Inflammatory macrophage treated with lipopolysaccharide for 4 hours (primary cell): ENCODE measurements at regions not wholly inside any gene's neighbourhood (a gene's known extent, or its start where the extent isn't known, plus 50 kb on each side); places are given as distances from the start of the nearest gene placed in this dataset.
"Not testable (repeated sequence)": the region's sequence is repeated elsewhere in the genome, so short reads cannot be mapped to it uniquely, and the experiment has no call there.

Source experiments
- DNase-seq: peaks from one replicate; pipeline ENCODE4 v3.0.0-alpha.2; 2020

- DNase-seq = no peak
Observed at GRCh38 chr16:27600381-27600780, 50.4 kb downstream of the KATNIP start.

GRCh38 chr16:27602103-27602502 is 52.2 kb downstream of the KATNIP start:
- DNase-seq = no peak

- DNase-seq = peak; percentile 37
Observed at GRCh38 chr16:27605500-27606106, 55.7 kb downstream of the KATNIP start.

DNA sequence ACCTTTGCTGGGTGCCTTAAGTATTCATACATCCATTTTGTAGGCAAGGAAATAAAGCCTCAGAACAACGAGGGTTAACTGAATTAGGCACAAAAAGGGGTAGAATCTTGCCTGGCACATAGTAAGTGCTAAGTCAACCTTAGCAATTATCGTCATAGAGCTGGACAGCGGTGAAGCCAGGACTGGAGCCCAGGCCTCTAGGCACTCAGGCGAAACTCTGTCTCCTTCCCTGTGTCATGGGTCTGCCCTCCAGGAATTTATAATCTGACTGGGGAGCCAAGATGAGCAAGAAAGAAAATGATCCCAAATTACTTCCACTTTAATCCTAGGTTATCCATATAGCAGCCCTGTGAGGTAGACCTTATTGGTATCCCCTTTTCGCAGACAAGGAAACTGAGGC is 61.4 kb downstream of the KATNIP start:
- no peak for DNase-seq

DNA sequence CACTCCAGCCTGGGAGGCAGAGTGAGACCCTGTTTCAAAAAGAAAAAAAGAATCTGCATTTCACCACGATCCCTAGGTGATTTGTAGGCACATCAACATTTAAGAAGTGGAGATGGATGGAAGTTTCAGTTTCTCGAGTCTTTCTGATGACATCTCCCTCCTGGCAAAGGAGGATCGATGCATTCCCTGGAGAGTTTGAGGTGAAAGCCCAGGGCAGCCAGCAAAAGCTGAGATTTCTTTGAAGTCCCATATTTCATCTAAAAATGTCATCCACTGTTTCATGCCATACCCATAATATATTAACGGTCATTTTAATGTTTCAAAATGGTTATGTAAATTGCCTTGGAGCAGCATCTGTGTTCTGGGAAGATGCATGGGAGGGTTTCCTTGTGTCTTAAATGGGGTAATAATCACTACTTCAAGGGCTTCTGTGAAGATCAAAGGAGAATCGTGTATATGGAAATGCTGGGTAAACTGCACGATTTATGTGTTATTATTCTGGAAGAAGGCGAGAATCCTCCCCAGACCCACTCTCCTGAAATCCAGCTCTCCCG is 63.4 kb downstream of the KATNIP start:
- no peak for DNase-seq

DNA sequence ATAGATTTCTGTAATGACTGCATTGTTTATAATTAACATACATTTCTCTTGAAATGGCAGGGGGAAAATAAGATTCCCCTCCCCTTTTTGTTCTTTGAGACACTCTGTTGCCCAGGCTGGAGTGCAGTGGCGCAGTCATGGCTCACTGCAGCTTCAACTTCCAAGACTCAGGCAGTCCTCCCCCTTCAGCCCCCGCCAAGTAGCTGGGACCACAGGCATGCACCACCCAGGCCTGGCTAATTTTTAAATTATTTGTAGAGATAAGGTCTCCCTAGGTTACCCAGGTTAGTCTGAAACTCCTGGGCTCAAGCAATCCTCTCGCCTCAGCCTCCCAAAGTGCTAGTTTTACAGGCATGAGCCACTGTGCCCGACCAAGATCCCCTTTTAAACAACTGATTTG is 67.7 kb downstream of the KATNIP start:
- no peak for DNase-seq

GRCh38 chr16:27618165-27618564 is 68.2 kb downstream of the KATNIP start:
- DNase-seq = no peak

- no peak for DNase-seq
Observed at GRCh38 chr16:27618606-27619327, 68.8 kb downstream of the KATNIP start.

- DNase-seq = no peak
Observed at GRCh38 chr16:27620541-27620940, 70.6 kb downstream of the KATNIP start.

DNA sequence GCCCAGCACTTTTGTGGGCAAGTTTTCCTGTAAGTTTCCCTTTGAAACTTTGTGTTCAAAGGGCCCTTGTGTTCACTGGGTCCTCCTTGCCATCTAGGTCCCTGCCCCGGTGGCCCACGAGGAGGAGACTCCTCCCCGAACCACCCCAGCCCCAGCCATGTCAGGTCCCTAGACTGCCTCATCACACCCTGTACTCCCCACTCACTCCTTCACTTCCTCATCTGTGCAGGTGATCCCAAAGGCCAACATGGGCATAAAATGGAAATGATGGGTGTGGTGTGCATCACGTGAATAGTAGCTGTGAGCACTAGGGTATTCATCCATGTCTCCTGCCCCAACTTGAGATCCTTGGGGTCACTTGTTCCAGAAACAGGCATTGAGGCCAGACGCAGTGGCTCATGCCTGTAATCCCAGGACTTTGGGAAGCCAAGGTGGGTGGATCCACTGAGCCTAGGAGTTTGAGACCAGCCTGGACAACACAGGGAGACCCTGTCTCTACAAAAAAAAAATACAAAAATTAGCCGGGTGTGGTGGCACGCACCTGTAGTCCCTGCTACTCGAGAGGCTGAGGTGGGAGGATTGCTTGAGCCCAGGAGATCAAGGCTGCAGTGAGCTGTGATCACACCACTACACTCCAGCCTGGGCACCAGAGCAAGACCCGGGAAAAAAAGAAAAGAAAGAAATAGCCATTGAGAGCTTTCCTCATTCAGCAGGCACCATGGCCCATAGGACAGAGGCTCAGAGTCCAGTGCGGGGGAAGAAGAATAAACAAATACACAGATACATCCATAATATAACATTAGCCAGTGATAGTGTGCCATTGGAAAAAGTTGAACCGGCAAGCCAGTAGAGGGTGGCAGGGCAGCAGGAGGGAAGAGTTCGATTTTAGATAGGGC is 74.5 kb downstream of the KATNIP start:
- no peak for DNase-seq

DNA sequence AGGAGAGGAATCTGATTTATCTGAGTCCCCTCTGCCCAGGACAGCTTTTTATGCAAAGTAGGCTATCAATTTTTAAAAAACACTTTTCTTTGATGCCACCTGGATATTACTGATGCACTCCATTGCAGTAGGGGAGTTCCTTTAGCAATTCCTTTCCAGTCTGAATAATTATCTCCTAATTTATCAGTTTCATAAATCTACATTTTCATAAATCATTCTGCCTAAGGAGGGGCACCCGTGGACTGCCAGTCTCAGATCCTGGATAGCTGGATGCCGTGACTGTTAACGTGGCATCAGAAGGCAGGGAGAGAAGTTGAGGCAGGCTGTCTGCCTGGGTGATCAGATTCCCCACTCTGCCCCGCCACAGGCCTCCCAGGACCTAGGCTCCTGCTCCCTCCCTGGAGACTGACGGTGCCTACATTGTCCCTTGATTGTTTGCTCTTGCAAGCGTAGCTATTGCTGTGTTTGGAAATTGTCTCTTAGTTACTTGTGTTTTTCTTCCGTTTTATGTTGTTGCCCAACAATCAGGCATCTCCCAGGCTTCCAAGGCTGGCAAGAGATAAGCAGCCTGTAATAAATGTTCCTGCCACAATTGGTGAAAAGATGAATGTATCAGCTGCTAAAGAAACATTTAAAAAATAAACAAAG is 75.2 kb downstream of the KATNIP start:
- no peak for DNase-seq

DNA sequence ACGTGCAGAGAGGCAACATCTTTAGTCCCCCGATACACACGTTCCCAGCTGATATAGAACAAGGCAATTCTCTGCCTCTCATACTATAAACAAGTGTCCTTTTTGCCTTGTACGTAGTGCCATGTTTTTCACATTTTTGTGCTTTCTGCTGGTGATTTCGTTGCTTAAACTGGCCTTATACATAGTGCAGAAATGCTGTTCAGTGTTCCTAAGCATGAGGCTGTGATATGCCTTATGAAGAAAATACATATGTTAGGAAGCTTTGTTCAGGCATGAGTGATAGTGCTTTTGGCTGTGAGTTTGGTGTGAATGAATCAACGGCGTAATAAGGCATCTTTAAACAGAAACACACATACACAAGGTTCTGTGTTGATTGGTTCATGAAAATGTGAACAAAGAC is 77.2 kb downstream of the KATNIP start:
- DNase-seq = no peak

DNA sequence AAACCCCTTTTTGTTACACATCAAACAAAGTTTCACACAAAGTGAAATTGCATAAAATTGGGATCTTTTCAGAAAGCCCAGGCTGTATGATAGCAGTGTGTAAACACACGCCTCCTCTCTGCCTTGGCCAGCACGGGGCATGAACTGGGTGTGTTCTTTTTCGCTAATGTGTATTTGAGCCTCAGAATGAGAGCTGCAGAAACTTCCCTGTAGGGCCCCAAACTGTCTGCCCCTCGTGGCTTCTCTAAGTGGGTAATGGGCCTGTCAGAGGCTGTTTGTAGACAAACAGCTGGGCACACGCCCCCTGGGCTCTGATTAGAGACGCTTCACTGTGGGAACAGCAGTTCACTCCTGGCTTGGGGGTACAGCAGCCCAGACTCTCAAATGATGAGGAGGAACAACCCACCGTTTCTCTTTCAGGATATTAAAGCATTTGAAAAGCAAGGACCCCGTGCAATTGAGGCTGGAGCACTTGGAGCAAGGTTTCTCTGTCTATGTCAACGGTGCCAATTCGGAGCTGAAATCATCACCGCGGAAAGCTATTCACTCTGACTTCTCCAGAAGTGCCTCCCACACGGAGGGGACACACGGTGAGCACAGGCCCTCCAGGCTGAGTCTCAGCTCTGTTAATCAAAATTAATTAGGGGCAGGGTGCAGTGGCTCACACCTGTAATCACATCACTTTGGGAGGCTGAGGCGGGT is 78.4 kb downstream of the KATNIP start:
- DNase-seq = peak; percentile 14

- DNase-seq = not testable (repeated sequence)
Observed at GRCh38 chr16:27628943-27629462, 79.1 kb downstream of the KATNIP start.

DNA sequence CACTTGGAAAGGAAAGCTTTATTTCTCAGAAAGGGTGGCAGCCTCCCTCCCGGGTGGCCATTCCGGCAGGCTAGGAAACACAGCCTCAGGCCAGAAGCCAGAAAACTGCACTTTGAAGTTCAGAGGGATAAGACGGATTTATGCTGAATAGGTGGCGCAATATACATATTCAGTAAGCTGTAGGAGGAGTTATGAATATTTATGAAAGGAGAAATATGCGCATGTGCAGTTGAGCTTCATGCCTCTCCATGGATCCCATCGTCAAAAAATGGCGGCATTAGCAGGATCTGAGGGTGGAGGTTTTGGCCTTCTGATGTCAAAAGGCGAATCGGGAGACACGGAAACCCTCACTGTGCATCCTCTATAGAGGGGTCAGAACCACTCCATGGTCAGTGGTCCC is 82.3 kb downstream of the KATNIP start:
- DNase-seq = no peak

GRCh38 chr16:27633221-27633620 is 83.3 kb downstream of the KATNIP start:
- no peak for DNase-seq

- no peak for DNase-seq
Observed at GRCh38 chr16:27633721-27634120, 83.8 kb downstream of the KATNIP start.

DNA sequence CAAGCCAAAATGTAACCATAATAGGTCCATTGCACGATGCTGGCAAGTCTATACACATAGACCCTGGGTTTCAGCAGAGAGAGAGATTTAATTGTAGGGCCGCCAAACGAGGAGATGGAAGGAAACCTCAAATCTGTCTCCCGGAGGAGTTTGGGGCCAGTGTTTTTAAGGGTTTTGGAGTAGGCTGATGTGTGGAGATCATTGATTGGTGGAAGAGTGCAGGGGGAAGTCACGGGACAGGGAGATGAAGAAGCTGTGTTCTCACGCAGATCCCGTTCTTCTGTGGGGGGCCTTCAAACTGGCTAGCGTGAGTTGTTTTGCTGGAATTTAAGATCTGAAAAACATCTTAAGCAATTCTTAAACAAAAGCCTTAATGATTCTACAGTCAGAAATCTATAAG is 84.8 kb downstream of the KATNIP start:
- DNase-seq = no peak

- no peak for DNase-seq
Observed at GRCh38 chr16:27636453-27637240, 86.7 kb downstream of the KATNIP start.

DNA sequence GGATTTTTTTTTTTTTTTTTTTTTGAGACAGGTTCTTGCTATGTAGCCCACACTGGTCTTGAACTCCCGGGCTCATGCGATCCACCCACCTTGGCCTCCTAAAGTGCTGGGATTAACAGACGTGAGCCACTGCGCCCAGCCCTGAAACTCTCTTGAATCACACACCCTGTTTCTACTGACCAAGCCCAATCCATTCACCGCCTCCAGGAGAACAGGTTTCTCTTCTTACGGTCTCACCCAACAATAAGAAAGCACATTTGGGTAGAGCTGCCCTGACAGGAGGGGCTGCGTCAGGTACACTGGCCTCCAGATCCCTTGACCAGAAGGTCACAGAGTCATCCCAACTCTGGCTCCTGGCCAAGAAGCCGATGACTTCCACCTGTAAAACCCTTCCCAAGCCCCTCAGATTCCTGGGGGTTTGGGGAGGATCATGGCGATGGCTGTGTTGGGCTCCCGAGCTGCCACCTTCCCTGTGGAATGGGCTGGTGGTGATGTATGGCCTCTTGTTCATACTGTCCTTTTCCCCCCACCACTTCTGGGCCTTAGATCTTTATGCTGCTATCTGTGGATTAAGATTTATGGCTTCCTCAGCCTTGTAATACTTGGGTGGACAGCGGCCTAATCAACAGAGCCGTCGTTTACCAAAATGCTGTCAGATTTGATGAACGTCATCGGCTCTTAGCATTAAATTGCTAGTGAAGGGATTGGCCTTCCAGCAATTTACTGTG is 89.1 kb downstream of the KATNIP start:
- no peak for DNase-seq
